ENCODE measurements at regions not wholly inside any gene's neighbourhood (a gene's known extent, or its start where the extent isn't known, plus 50 kb on each side); places are given as distances from the start of the nearest gene placed in this dataset.
"Not testable (repeated sequence)": the region's sequence is repeated elsewhere in the genome, so short reads cannot be mapped to it uniquely, and the experiment has no call there.

GRCh38 chr1:87428883-87429282, 100.2 kb downstream of the LMO4 start:
- ATAC-seq (no peak), DNase-seq (no peak)
- intact Hi-C loops (cut with DNase I; ENCODE audit: low total_unique reads) (no loop called here), in situ Hi-C loops (cut with MboI; ENCODE audit: low sequenced_read_pairs in 4 of 4) (no loop called here)
- no peak for TF ChIP-seq CTCF (IDR thresholded peaks at IDR 0.05 in 4 of 5, conservative IDR thresholded peaks at IDR 0.05 in 1 of 5)
- no peak for TF ChIP-seq POLR2A (IDR thresholded peaks at IDR 0.05)
- Histone ChIP-seq H3K4me3 (no peak overlapping the region), H3K27me3 (no peaks in the 10 kb centered on the region), H3K36me3 (no peaks in the 10 kb centered on the region), H3K27ac (no peak overlapping the region), H3K4me1 (peaks cover 0 to 9% of the 10 kb centered on the region in 2 donors), H3K9me3 (no peaks in the 10 kb centered on the region)

GRCh38 chr1:87432685-87433084, 104.0 kb downstream of the LMO4 start:
- peak overlapping the region in 1 of 4 donors; percentile 8 for H3K27ac ChIP-seq
- intact Hi-C loops (cut with DNase I; ENCODE audit: low total_unique reads), result no loop called here
- peak in 1 of 2 donors; percentile 49 for ATAC-seq

GRCh38 chr1:87433101-87433500, 104.4 kb downstream of the LMO4 start:
- DNase-seq, result peak in 1 of 2 donors; percentile 20
- H3K9me3 ChIP-seq; H3K4me3 ChIP-seq; intact Hi-C loops (cut with DNase I; ENCODE audit: low total_unique reads); H3K27me3 ChIP-seq; H3K4me1 ChIP-seq; H3K36me3 ChIP-seq; in situ Hi-C loops (cut with MboI; ENCODE audit: low sequenced_read_pairs in 4 of 4): not testable (repeated sequence)
- peak in 1 of 2 donors; percentile 79 for ATAC-seq
- peak overlapping the region in 1 of 4 donors; percentile 8 for H3K27ac ChIP-seq

More at GRCh38 chr1:87432685-87433084, 104.0 kb downstream of the LMO4 start:
- H3K27me3 ChIP-seq, result no peaks in the 10 kb centered on the region
- in situ Hi-C loops (cut with MboI; ENCODE audit: low sequenced_read_pairs in 4 of 4), result no loop called here
- no peaks in the 10 kb centered on the region for H3K36me3 ChIP-seq
- H3K4me3 ChIP-seq, result no peak overlapping the region
- H3K4me1 ChIP-seq, result peaks cover 0 to 10% of the 10 kb centered on the region in 2 donors
- no peak for TF ChIP-seq CTCF (IDR thresholded peaks at IDR 0.05 in 4 of 5, conservative IDR thresholded peaks at IDR 0.05 in 1 of 5)
- no peak for TF ChIP-seq POLR2A (IDR thresholded peaks at IDR 0.05)
- no peaks in the 10 kb centered on the region for H3K9me3 ChIP-seq
- DNase-seq, result no peak

GRCh38 chr1:87435484-87435883, 106.8 kb downstream of the LMO4 start:
- no peak for DNase-seq
- H3K27me3 ChIP-seq, result no peaks in the 10 kb centered on the region
- H3K9me3 ChIP-seq, result no peaks in the 10 kb centered on the region
- in situ Hi-C loops (cut with MboI; ENCODE audit: low sequenced_read_pairs in 4 of 4) (no loop called here), intact Hi-C loops (cut with DNase I; ENCODE audit: low total_unique reads) (no loop called here)
- no peak for TF ChIP-seq POLR2A (IDR thresholded peaks at IDR 0.05)
- TF ChIP-seq CTCF (IDR thresholded peaks at IDR 0.05 in 4 of 5, conservative IDR thresholded peaks at IDR 0.05 in 1 of 5), result no peak
- peaks cover 0 to 10% of the 10 kb centered on the region in 2 donors for H3K4me1 ChIP-seq
- H3K36me3 ChIP-seq, result no peaks in the 10 kb centered on the region
- H3K4me3 ChIP-seq, result no peak overlapping the region
- H3K27ac ChIP-seq, result no peak overlapping the region
- no peak for ATAC-seq

- H3K9me3 ChIP-seq; H3K27me3 ChIP-seq; in situ Hi-C loops (cut with MboI; ENCODE audit: low sequenced_read_pairs in 4 of 4); H3K4me1 ChIP-seq; H3K27ac ChIP-seq; DNase-seq; ATAC-seq; H3K4me3 ChIP-seq; intact Hi-C loops (cut with DNase I; ENCODE audit: low total_unique reads); H3K36me3 ChIP-seq: not testable (repeated sequence)
Observed at GRCh38 chr1:87436115-87436514, 107.4 kb downstream of the LMO4 start.

GRCh38 chr1:87436534-87436933, 107.9 kb downstream of the LMO4 start:
- DNase-seq (no peak), ATAC-seq (no peak)
- Histone ChIP-seq H3K36me3 (no peaks in the 10 kb centered on the region), H3K4me3 (no peak overlapping the region), H3K27ac (no peak overlapping the region), H3K9me3 (no peaks in the 10 kb centered on the region), H3K27me3 (no peaks in the 10 kb centered on the region), H3K4me1 (peaks cover 0 to 10% of the 10 kb centered on the region in 2 donors)
- TF ChIP-seq POLR2A (IDR thresholded peaks at IDR 0.05) (no peak), CTCF (IDR thresholded peaks at IDR 0.05 in 4 of 5, conservative IDR thresholded peaks at IDR 0.05 in 1 of 5) (no peak)
- in situ Hi-C loops (cut with MboI; ENCODE audit: low sequenced_read_pairs in 4 of 4) (no loop called here), intact Hi-C loops (cut with DNase I; ENCODE audit: low total_unique reads) (no loop called here)

Measured in gastrocnemius medialis (tissue), 4 donors.